Heart left ventricle (tissue), 16 donors: ENCODE measurements at regions not wholly inside any gene's neighbourhood (a gene's known extent, or its start where the extent isn't known, plus 50 kb on each side); places are given as distances from the start of the nearest gene placed in this dataset.

Experiments
- ATAC-seq, 4 donors: fragments of 200-7000 bp; cut with Tn5 transposase; one replicate each; pipeline ENCODE4 v1.9.1; 2020 to 2022; ENCODE audit warnings: moderate library complexity in 4 of 4, mild to moderate bottlenecking in 3 of 4, moderate number of reproducible peaks in 1 of 4
- DNase-seq, 5 donors: peaks; one replicate each; pipeline ENCODE4 v3.0.0-alpha.2; 2020
- H3K27ac ChIP-seq, 12 donors: fragments of 200-600 bp; sonication (generic) in 4 of 12; one replicate each; pipeline versions ENCODE4 v1.5.0 to v1.8.0; 2016 to 2022; ENCODE audit warnings: mild to moderate bottlenecking in 2 of 12
- H3K27me3 ChIP-seq, 9 donors: fragments of 200-600 bp; sonication (generic) in 2 of 9; one replicate each; pipeline versions ENCODE4 v1.5.1 to v1.8.0; 2016 to 2022; ENCODE audit warnings: mild to moderate bottlenecking in 3 of 9
- H3K36me3 ChIP-seq, 9 donors: fragments of 200-600 bp; sonication (generic) in 2 of 9; one replicate each; pipeline versions ENCODE4 v1.5.0 to v1.8.0; 2018 to 2022; ENCODE audit warnings: mild to moderate bottlenecking in 2 of 9
- H3K4me1 ChIP-seq, 12 donors: fragments of 200-600 bp; sonication (generic) in 4 of 12; one replicate each; pipeline versions ENCODE4 v1.5.0 to v1.8.0; 2016 to 2022; ENCODE audit warnings: mild to moderate bottlenecking in 3 of 12
- H3K4me3 ChIP-seq, 12 donors: fragments of 200-600 bp; sonication (generic) in 4 of 12; one replicate each; pipeline versions ENCODE4 v1.5.0 to v1.8.0; 2017 to 2022; ENCODE audit warnings: mild to moderate bottlenecking in 9 of 12, moderate library complexity in 4 of 12
- H3K9me3 ChIP-seq, 12 donors: fragments of 200-600 bp; sonication (generic) in 4 of 12; one replicate each; pipeline versions ENCODE4 v1.5.0 to v1.8.0; 2016 to 2022; ENCODE audit warnings: mild to moderate bottlenecking in 1 of 12
- CTCF ChIP-seq, 12 donors: fragments of 200-600 bp; sonication (generic) in 4 of 12; IDR thresholded peaks; one replicate each; pipeline versions ENCODE4 v1.5.0 to v1.8.0; 2018 to 2022; ENCODE audit warnings: antibody characterized with exemption in 12 of 12, mild to moderate bottlenecking in 5 of 12
- POLR2A ChIP-seq, 2 donors: fragments of 450-650 bp; IDR thresholded peaks; one replicate each; pipeline ENCODE4 v1.6.1; 2017; ENCODE audit warnings: antibody characterized with exemption in 2 of 2, mild to moderate bottlenecking in 2 of 2, moderate library complexity in 2 of 2
- WGBS, 4 donors: extraction: QIAGEN DNeasy Blood & Tissue Kit in 2 of 4; methylation state at CpG; one replicate each; pipeline versions ENCODE4 v1.1.5 to v1.1.7; 2013 to 2018; 5-methylcytosine and 5-hydroxymethylcytosine counted together
- intact Hi-C, 10 donors: fragments of 100-400 bp; cut with DNase I; formaldehyde crosslinking; loops; one replicate each; pipeline versions ENCODE4 v1.11.1 to v1.14.2; 2022
- donor health status: ischemic (EF 13 %, LVEDD 7.1; RV severe dilation, severe dysfunction).
- donor health status: healthy with polysubstance abuse.
- donor health status: DM: no; HTN: yes; CAD: no.
- donor health status: DM: no; HTN: no; CAD: no.
- donor health status: ischemic (EF 25% LVEDD 6.9; RV normal size, moderate dysfunction).
- donor health status: ischemic (EF 25% LVEDD 5.7; RV mildly dilated, moderate dysfunction).
- donor health status: healthy.
- donor health status: DM: yes; HTN: yes; CAD: no.
- donor health status: ischemic (EF 35%, LVEDD 5.7; RV mildly dilated, moderate dysfunction).
- donor health status: nonischemic (EF 11% LVEDD 7.7; RV severe dilation, severe dysfunction).
- donor health status: DM: yes; HTN: yes; CAD: no.
- donor health status: PGD.
- donor health status: ischemic (EF 29% LVEDD 5.4; RV normal size, mild dysfunction).
- donor health status: nonischemic (EF 23%, LVEDD 6.1; RV moderate dilation, normal function).

GRCh38 chr3:116524453-116525210, 79.3 kb upstream of the LSAMP start:
- 63 to 70% (median 67%) methylated on average over 4 of the region's 4 CpGs for whole genome bisulfite sequencing, 4 donors
- no peaks in the 10 kb centered on the region for H3K9me3 ChIP-seq

GRCh38 chr3:116552246-116552645, 107.0 kb upstream of the LSAMP start:
- ATAC-seq (no peak), DNase-seq (no peak)
- Histone ChIP-seq H3K9me3 (no peaks in the 10 kb centered on the region), H3K4me3 (no peak overlapping the region), H3K27me3 (no peaks in the 10 kb centered on the region), H3K4me1 (no peaks in the 10 kb centered on the region), H3K27ac (no peak overlapping the region), H3K36me3 (no peaks in the 10 kb centered on the region)
- TF ChIP-seq POLR2A (IDR thresholded peaks at IDR 0.05) (no peak), CTCF (IDR thresholded peaks at IDR 0.05) (no peak)
- intact Hi-C loops = no loop called here
- 0 to 6% (median 5%) methylated on average over 1 of the region's 1 CpG for WGBS, 4 donors

More at GRCh38 chr3:116524453-116525210, 79.3 kb upstream of the LSAMP start:
- DNase-seq (no peak), ATAC-seq (no peak)
- H3K4me3 ChIP-seq = no peak overlapping the region
- no peaks in the 10 kb centered on the region for H3K27me3 ChIP-seq
- TF ChIP-seq CTCF (IDR thresholded peaks at IDR 0.05) (no peak), POLR2A (IDR thresholded peaks at IDR 0.05) (no peak)
- H3K27ac ChIP-seq = no peak overlapping the region
- H3K4me1 ChIP-seq = no peaks in the 10 kb centered on the region
- no peaks in the 10 kb centered on the region for H3K36me3 ChIP-seq
- intact Hi-C loops = no loop called here

- H3K9me3 ChIP-seq = no peaks in the 10 kb centered on the region
- intact Hi-C loops = no loop called here
- no peaks in the 10 kb centered on the region for H3K27me3 ChIP-seq
- no peak for DNase-seq
- no peaks in the 10 kb centered on the region for H3K4me1 ChIP-seq
- H3K27ac ChIP-seq = no peak overlapping the region
- TF ChIP-seq CTCF (IDR thresholded peaks at IDR 0.05) (no peak), POLR2A (IDR thresholded peaks at IDR 0.05) (no peak)
- WGBS, 4 donors = 53 to 97% (median 92%) methylated on average over 2 of the region's 2 CpGs
- no peak for ATAC-seq
- no peak overlapping the region for H3K4me3 ChIP-seq
- no peaks in the 10 kb centered on the region for H3K36me3 ChIP-seq
Observed at GRCh38 chr3:116553355-116553754, 108.1 kb upstream of the LSAMP start.

- Histone ChIP-seq H3K36me3 (no peaks in the 10 kb centered on the region), H3K4me3 (no peak overlapping the region), H3K27me3 (no peaks in the 10 kb centered on the region), H3K27ac (no peak overlapping the region), H3K4me1 (no peaks in the 10 kb centered on the region), H3K9me3 (no peaks in the 10 kb centered on the region)
- TF ChIP-seq CTCF (IDR thresholded peaks at IDR 0.05) (no peak), POLR2A (IDR thresholded peaks at IDR 0.05) (no peak)
- ATAC-seq = no peak
- intact Hi-C loops = no loop called here
- DNase-seq = no peak
- 58 to 73% (median 61%) methylated on average over 3 of the region's 3 CpGs for WGBS, 4 donors
Observed at GRCh38 chr3:116561529-116561928, 116.2 kb upstream of the LSAMP start.
